ENCODE measurements at regions not wholly inside any gene's neighbourhood (a gene's known extent, or its start where the extent isn't known, plus 50 kb on each side); places are given as distances from the start of the nearest gene placed in this dataset.
"Not testable (repeated sequence)": the region's sequence is repeated elsewhere in the genome, so short reads cannot be mapped to it uniquely, and the experiment has no call there.

DNA sequence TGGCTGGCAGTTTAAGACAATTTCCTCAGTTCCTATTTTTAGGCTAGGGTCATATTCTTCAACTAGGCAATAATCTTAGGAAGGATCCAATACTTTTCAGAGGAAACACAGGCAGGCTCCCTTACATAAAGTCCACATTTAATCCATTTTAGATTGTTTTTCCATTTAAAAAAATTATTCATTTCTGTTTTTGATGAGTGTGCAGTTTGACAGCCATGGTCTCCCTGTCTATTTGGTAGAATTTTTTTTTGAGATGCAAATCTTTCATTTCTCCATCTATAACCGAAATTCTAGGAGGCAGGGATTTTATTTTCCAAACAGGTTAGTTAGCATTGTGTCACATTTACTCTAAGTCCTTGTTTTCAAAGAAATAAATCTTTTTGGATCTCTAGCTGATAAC is 326.8 kb downstream of the PPP4R3C start:
- DNase-seq = no peak

GRCh38 chrX:27132862-27133261 is 330.3 kb downstream of the PPP4R3C start:
- no peak for DNase-seq

DNA sequence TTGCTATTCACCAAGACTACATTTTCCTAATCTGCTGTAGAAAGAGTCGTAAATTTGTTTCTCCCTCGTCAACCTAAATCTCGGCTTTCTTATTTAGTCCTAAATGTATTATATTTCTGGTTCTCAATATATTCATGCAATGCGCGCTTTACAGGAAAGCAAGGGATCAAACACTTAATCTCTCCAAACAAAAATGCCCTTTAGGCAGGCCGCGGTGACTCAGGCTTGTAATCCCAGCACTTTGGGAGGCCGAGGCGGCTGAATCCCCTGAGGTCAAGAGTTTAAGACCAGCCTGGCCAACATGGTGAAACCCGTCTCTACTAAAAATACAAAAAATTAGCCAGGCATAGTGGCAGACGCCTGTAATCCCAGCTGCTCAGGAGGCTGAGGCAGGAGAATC is 376.0 kb downstream of the PPP4R3C start:
- DNase-seq = not testable (repeated sequence)

DNA sequence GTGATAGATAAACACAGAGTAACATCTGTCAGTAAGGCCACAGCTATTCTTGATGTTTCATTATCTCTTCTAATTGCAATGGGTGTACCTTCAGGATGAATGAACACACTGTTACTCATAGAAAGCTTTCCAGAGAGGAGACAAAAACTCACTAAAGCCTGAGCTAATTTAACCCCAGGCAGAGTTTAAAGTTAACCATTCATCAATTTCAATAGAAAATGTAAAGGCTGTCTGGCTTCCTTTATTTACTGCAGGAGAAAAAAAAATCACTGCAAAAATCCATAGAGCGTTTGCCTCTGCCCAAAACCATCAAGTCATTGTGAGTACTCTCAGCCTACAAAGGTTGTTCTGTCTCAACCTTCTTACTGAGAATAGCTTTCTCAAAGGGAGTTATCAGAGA is 376.9 kb downstream of the PPP4R3C start:
- no peak for DNase-seq

DNA sequence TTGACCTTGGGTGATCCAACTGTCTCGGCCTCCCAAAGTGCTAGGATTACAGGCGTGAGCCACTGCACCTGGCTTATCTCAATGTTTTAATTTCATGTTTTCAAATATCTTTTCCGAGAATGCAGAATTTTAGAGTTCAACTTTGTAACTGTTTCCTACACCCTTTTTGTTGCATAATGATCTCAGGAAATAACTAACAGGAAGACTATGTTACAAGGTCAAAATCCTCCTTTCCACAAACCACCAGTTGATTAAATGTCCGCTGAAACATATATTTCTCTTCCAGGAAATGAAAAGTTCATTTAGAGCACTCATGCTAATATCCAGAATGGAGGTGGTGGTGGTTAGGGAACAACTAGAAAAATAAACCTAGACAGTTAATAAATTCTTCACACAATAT is 377.8 kb downstream of the PPP4R3C start:
- no peak for DNase-seq

DNA sequence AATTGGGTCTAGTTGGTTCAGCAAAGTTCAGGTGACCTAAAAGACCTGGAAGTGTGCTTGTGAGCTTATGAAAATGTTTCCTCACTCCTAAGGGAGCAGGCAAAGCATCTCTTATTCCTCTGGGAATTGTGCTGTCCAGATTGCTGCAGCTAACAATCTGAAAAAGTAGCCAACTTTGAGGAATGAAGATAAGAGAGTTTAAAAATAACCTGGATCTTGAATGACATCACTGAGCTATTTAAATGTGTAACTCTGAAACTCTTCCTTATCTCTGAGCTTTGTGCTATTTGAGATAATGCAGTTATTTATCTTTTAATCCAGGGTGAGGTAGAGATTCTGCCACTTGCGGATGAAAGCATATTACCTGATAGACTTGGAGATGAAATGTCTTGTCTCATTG is 384.8 kb downstream of the PPP4R3C start:
- no peak for DNase-seq

DNA sequence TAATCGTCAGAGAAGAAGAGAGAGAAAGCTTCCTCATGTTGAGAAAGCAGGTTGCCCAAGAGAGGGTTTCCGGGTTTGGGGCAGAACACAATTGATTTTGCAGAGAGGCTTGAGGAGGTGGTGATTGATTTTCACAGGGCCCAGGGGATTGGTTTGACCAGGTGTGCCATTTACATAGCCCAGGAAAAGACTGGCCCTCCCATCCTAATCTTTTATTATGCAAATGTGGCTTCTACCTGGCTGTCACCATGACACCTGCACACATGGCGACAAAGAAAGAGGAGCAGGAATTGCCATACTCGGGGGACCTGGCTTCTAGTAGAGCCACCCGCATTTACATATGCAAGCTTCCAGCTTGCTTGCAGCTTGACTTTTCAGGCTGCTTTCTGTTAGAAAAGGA is 405.3 kb downstream of the PPP4R3C start:
- no peak for DNase-seq

DNA sequence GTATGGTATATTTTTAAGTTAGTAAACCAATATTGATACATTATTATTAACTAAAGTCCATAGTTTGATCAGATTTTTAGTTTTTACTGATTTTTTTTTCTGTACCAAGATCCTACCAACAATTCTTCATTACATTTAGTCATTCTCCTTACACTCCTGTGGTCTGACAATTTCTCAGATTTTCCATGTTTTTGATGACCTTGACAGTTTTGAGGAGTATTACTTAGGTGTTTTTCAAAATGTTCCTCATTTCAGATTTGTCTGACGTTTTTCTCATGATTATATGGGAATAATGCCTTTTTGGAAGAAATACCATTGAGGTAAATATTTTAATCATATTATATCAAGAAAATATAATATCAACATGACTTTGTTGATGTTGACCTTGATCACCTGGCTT is 423.8 kb downstream of the PPP4R3C start:
- DNase-seq = no peak

GRCh38 chrX:27008486-27008885 is 454.7 kb downstream of the PPP4R3C start:
- DNase-seq = no peak

GRCh38 chrX:26999634-27000033 is 463.5 kb downstream of the PPP4R3C start:
- DNase-seq = no peak

- DNase-seq = no peak
Measured at GRCh38 chrX:26958261-26958660, 504.9 kb downstream of the PPP4R3C start.

- no peak for DNase-seq
Measured at GRCh38 chrX:26954029-26954428, 509.1 kb downstream of the PPP4R3C start.

DNA sequence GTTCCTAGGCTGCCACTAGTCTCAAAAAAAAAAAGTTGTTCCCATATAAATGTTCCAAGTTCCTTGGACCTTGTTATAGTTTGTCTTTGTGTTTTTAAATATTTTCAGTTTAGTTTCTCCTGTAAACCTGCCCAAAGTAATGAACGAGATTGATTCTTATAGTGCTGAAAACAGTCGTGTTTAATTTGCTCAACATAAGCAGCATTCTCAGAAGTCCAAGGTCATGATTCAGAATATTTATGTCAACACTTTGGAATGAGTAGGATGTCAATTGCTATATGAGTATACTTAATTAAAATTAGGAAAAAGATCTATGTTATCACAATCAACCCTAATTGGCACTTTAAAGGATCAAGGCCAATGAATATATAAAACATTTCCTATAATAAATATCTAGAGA is 510.9 kb downstream of the PPP4R3C start:
- DNase-seq = no peak

GRCh38 chrX:26927419-26927818 is 535.7 kb downstream of the PPP4R3C start:
- no peak for DNase-seq

DNA sequence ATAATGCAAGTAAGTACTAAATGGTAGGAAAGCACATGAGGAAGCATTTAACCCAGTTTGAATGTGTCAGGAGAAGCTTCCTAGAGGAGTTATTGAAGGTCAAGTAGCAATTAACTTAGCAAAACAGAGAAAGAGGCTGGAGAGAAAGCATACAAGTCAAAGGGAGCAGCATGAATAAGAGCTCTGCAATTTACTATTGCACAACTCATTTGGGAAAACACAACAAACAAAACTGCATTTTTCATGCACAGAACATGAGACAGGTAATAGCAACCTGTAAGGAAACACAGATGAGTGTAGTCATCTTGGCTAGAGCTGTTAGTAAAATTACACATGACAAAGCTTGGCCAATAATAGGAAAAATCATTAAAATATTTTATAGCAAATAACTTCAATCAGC is 538.1 kb downstream of the PPP4R3C start:
- no peak for DNase-seq

DNA sequence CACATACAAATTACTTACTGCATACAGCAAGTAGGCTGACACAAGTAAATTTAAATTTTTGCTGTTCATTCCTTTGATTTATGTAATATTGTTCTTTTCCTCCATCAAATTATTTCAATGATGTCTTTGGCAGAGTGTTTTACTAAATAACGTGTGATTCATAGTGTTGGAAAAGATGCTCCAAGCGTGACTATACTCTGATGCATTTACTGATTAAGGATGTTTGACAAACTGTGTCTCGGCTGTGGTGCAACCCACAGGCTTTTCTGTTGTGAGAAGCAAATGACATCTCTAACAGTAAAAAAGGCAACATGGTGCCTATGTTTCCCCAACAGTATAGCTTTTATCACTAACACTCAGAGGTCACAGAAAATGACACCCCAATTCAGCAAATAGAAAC is 540.9 kb downstream of the PPP4R3C start:
- no peak for DNase-seq

DNA sequence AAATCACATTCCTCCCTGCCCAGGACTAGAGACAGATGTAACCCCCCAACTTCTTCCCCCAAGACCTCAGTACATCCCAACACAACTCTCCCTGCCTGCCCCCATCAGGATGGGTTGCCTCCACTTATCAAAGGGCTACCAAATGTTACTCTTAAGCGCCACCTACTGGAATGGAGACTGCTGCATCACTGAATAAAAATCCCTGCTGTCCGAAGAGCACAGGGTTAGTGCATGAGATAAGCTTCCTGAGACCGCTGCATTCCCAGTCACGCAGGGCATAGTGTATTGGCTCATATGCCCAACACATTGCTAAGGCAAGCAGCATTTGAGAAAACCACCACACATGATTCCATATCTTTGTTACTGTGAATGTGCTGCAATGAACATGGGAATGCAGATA is 544.5 kb downstream of the PPP4R3C start:
- DNase-seq = no peak

DNA sequence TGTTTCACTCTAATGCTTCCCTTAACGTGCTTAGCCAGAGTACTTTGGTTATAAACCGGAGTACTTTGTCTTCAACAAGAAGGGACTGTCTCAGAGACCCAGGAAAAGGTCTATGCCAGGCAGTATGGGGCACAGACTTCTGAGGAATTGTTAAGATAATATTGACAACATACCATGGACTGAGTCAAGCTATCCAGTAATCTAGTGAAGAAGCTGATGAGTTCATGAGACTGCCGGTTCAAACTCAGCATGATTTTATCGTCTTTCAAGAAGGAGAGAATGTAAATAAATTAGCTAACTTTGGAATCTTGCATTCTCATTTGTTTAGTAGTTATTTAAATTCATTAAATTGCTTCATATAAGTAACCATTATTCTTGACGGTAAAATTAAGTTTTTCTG is 546.1 kb downstream of the PPP4R3C start:
- no peak for DNase-seq

GRCh38 chrX:26915064-26915463 is 548.1 kb downstream of the PPP4R3C start:
- no peak for DNase-seq

DNA sequence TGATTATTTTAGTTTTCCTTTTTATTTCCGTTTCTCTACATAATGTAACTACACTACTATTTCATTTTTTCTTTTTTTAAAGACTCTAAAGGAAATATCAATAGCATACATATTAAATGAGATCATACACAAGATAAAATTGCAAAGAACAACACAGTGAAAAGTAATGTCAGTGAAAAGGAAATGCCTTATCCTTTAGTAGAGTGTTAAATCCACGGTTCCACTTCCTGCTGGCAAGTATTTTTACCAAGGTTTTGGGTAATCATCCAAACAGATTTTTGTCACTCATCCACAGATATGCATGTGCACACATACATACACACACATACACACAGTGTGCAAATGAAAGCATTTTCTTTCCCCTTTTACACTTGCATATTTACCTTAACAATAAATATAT is 548.9 kb downstream of the PPP4R3C start:
- no peak for DNase-seq

DNA sequence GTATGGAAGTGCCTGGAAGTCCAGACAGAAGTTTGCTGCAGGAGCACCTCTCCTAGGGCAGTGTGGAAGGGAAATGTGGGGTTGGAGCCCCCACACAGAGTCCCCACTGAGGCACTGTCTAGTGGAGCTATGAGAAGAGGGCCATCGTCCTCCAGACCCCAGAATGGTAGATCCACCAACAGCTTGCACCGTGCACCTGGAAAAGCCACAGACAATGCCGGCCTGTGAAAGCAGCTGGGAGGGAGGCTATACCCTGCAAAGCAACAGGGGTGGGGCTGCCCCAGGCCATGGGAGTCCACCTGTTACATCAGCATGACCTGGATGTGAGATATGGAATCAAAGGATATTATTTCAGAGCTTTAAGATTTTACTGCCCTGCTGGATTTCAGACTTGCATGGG is 551.4 kb downstream of the PPP4R3C start:
- DNase-seq = not testable (repeated sequence)

DNA sequence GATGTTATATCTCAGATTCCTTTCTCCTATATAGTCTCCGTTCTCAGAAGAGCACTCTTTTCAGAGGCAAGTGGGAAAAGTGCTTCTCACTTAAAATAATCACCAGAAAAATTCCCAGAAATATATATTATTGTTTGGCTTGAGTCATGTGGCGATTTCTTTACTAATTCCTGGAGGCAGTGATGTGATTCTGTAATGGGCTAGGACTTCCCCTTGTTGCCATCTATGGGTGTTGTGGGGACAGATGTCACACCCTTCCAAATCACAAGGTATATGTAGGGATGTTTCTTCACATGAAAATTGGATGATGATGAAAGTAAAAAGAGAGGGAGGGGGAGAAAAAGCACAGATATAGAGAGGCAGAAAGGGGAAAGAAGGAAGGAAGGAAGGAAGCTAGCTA is 553.4 kb downstream of the PPP4R3C start:
- DNase-seq = no peak

DNA sequence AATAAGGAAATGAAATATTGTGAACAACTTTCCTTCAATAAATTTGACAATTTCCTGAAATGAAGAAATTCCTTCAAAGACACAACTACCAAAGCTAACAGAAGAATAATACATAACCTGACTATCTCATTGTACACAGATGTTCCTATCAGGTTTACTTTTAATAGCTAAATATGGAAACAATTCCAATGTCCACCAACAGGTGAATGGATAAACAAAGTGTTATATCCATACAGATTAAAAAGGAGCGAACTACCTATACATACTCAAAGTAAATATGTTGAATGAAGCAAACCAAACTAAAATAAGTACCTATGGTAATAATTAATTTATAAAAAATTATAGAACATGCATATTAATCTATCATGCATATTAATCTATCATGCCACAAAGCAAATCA is 554.9 kb downstream of the PPP4R3C start:
- DNase-seq = no peak

- no peak for DNase-seq
Measured at GRCh38 chrX:26889574-26889973, 573.6 kb downstream of the PPP4R3C start.

DNA sequence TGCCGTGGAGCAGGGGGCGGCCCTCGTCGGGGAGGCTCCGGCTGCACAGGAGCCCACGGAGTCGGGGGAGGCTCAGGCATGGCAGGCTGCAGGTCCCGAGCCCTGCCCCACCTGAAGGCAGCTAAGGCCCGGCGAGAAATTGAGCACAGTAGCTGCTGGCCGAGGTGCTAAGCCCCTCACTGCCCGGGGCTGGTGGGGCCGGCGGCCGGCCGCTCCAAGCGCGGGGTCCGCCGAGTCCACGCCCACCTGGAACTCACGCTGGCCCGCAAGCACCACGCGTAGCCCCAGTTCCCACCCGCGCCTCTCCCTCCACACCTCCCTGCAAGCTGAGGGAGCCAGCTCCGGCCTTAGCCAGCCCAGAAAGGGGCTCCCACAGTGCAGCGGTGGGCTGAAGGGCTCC is 589.4 kb downstream of the PPP4R3C start:
- DNase-seq = no peak

DNA sequence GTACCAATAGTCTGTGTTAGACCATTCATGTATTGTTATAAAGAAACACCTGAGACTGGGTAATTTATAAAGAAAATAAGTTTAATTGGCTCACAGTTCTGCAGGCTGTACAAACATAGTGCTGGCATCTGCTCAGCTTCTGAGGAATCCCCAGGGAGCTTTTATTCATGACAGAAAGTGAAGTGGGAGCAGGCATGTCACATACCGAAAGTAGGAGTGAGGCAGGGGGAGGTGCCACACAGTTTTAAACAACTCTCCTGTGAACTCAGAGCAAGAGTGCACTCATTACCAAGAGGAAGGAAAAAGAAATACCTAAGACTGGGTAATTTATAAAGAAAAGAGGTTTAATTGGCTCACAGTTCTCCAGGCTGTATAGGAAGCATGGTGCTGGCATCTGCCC is 591.2 kb downstream of the PPP4R3C start:
- no peak for DNase-seq
